IMR-90 (cell line): ENCODE measurements at regions not wholly inside any gene's neighbourhood (a gene's known extent, or its start where the extent isn't known, plus 50 kb on each side); places are given as distances from the start of the nearest gene placed in this dataset.
"Not testable (repeated sequence)": the region's sequence is repeated elsewhere in the genome, so short reads cannot be mapped to it uniquely, and the experiment has no call there.

Experiments used
- ATAC-seq: fragments of 200-7000 bp; cut with Tn5 transposase; 2 replicates; pipeline ENCODE4 v1.9.1; 2020; ENCODE audit warnings: low read depth, mild to moderate bottlenecking, moderate library complexity
- BruUV-seq: library from RNA; stranded (reverse); fragments of 400-500 nt; replicated peaks from 2 replicates; lab custom pipeline; 2021; lab: Mats Ljungman, UMichigan
- CTCF ChIA-PET: fragments of 300-600 bp; formaldehyde crosslinking; extraction: SDS; loops from one replicate; lab custom pipeline; 2021; ENCODE audit warnings: antibody characterized with exemption; lab: Yijun Ruan, JAX
- POLR2A ChIA-PET: fragments of 300-600 bp; sonication (Branson Sonifier 250); formaldehyde crosslinking; loops from one replicate; lab custom pipeline; 2022; ENCODE audit warnings: antibody characterized with exemption; ENCODE audit not compliant: unreplicated experiment; lab: Charles Lee
- DNase-seq: peaks from one replicate; pipeline ENCODE4 v3.0.0; 2013
- H2AFZ ChIP-seq: replicated peaks from 2 replicates; pipeline ENCODE3; 2013; ENCODE audit warnings: low read length, mild to moderate bottlenecking; ENCODE audit not compliant: poor library complexity
- H2AK5ac ChIP-seq: 2 replicates; pipeline ENCODE4 v1.6.1; 2013; ENCODE audit warnings: low read depth, low read length, inconsistent platforms
- H2AK9ac ChIP-seq: replicated peaks from 2 replicates; pipeline ENCODE3; 2013; ENCODE audit warnings: mild to moderate bottlenecking, low read depth, low read length, moderate library complexity; ENCODE audit not compliant: poor library complexity
- H2BK120ac ChIP-seq: 2 replicates; pipeline ENCODE4 v1.6.1; 2013; ENCODE audit warnings: low read depth, low read length, inconsistent platforms
- H2BK15ac ChIP-seq: 3 replicates; pipeline ENCODE4 v1.6.1; 2013; ENCODE audit warnings: low read depth, low read length, inconsistent platforms
- H2BK20ac ChIP-seq: 2 replicates; pipeline ENCODE4 v1.6.1; 2013; ENCODE audit warnings: low read depth, mild to moderate bottlenecking, inconsistent platforms, low read length, moderate library complexity
- H2BK5ac ChIP-seq: 2 replicates; pipeline ENCODE4 v1.6.1; 2013; ENCODE audit warnings: mild to moderate bottlenecking, low read depth, low read length, inconsistent platforms; ENCODE audit not compliant: poor library complexity, severe bottlenecking
- H3K14ac ChIP-seq: replicated peaks from 2 replicates; pipeline ENCODE4 v1.6.1; 2013; ENCODE audit warnings: low read depth, low read length, inconsistent platforms
- H3K18ac ChIP-seq: 2 replicates; pipeline ENCODE4 v1.6.1; 2013; ENCODE audit warnings: low read depth, low read length, control low read depth
- H3K23ac ChIP-seq: 2 replicates; pipeline ENCODE4 v1.6.1; 2013; ENCODE audit warnings: low read depth, low read length, inconsistent platforms
- H3K27ac ChIP-seq: 2 replicates; pipeline ENCODE4 v1.5.1; 2013; ENCODE audit warnings: mild to moderate bottlenecking, control low read depth, low read length; ENCODE audit not compliant: insufficient read depth
- H3K27me3 ChIP-seq: 2 replicates; pipeline ENCODE4 v1.6.1; 2013; ENCODE audit warnings: low read length; ENCODE audit not compliant: control insufficient read depth, insufficient read depth
- H3K36me3 ChIP-seq: 2 replicates; pipeline ENCODE4 v1.6.1; 2013; ENCODE audit warnings: low read length, mixed read lengths; ENCODE audit not compliant: control insufficient read depth, insufficient read depth
- H3K4ac ChIP-seq: 2 replicates; pipeline ENCODE4 v1.6.1; 2013; ENCODE audit warnings: low read depth, low read length, inconsistent platforms
- H3K4me1 ChIP-seq: 2 replicates; pipeline ENCODE4 v1.6.1; 2013; ENCODE audit warnings: low read length, mixed read lengths; ENCODE audit not compliant: control insufficient read depth, insufficient read depth
- H3K4me2 ChIP-seq: 2 replicates; pipeline ENCODE4 v1.6.1; 2013; ENCODE audit warnings: low read depth, mild to moderate bottlenecking, control low read depth, low read length, moderate library complexity
- H3K4me3 ChIP-seq: 2 replicates; pipeline ENCODE4 v1.5.1; 2013; ENCODE audit warnings: low read depth, mild to moderate bottlenecking, control low read depth, low read length, moderate library complexity; ENCODE audit not compliant: insufficient read depth
- H3K56ac ChIP-seq: 2 replicates; pipeline ENCODE4 v1.6.1; 2013; ENCODE audit warnings: low read length, inconsistent platforms; ENCODE audit not compliant: insufficient read depth; ENCODE audit errors: extremely low read depth
- H3K79me1 ChIP-seq, 2 experiments: 2 replicates each; pipeline ENCODE4 v1.6.1; 2013; ENCODE audit warnings: low read length in 2 of 2, inconsistent platforms in 1 of 2, low read depth in 1 of 2
- H3K9ac ChIP-seq: 2 replicates; pipeline ENCODE4 v1.6.1; 2013; ENCODE audit warnings: low read depth, low read length, control low read depth
- H3K9me1 ChIP-seq: 2 replicates; pipeline ENCODE4 v1.6.1; 2013; ENCODE audit warnings: low read length, inconsistent platforms; ENCODE audit not compliant: insufficient read depth
- H3K9me3 ChIP-seq: 2 replicates; pipeline ENCODE4 v1.6.1; 2013; ENCODE audit warnings: low read length; ENCODE audit not compliant: control insufficient read depth, insufficient read depth
- H4K20me1 ChIP-seq: 2 replicates; pipeline ENCODE4 v1.6.1; 2013; ENCODE audit warnings: low read length, inconsistent platforms; ENCODE audit not compliant: insufficient read depth
- H4K5ac ChIP-seq: 2 replicates; pipeline ENCODE4 v1.6.1; 2013; ENCODE audit warnings: mild to moderate bottlenecking, low read depth, low read length, control low read depth
- H4K8ac ChIP-seq, 2 experiments: 2 replicates each; pipeline ENCODE4 v1.6.1; 2013; ENCODE audit warnings: low read depth in 2 of 2, low read length in 2 of 2, control low read depth in 1 of 2, inconsistent platforms in 1 of 2
- H4K91ac ChIP-seq: 2 replicates; pipeline ENCODE4 v1.6.1; 2013; ENCODE audit warnings: low read depth, low read length, inconsistent platforms; ENCODE audit not compliant: insufficient read depth
- CEBPB ChIP-seq: IDR thresholded peaks from 2 replicates; pipeline ENCODE4 v1.6.1; 2012; ENCODE audit warnings: low read depth, low read length, improper control_type of control experiment
- MXI1 ChIP-seq: IDR thresholded peaks from 2 replicates; pipeline ENCODE4 v1.6.1; 2012; ENCODE audit warnings: low read depth, mild to moderate bottlenecking, low read length, moderate library complexity, borderline replicate concordance
- RCOR1 ChIP-seq: IDR thresholded peaks from 2 replicates; pipeline ENCODE4 v1.6.1; 2012; ENCODE audit warnings: mild to moderate bottlenecking, low read length, improper control_type of control experiment; ENCODE audit not compliant: insufficient replicate concordance
- WGBS, 2 experiments: methylation state at CpG; one replicate each; pipeline versions ENCODE4 v1.1.5 to v1.1.7; 2013; ENCODE audit warnings: missing lambda C conversion rate in 2 of 2; ENCODE audit not compliant: insufficient read length in 1 of 2; ENCODE audit errors: extremely low coverage in 2 of 2; 5-methylcytosine and 5-hydroxymethylcytosine counted together
- dilution Hi-C: fragments of 300-500 bp; cut with HindIII; formaldehyde crosslinking; loops from one replicate; pipeline ENCODE4 v1.14.3; 2018; ENCODE audit warnings: low sequenced_read_pairs; ENCODE audit not compliant: unreplicated experiment
- in situ Hi-C: fragments of 300-500 bp; cut with MboI; formaldehyde crosslinking; loops from 3 replicates; pipeline ENCODE4 v1.14.3; 2019; ENCODE audit warnings: low sequenced_read_pairs, inconsistent platforms, mixed read lengths
- intact Hi-C: fragments of 100-400 bp; cut with micrococcal nuclease; formaldehyde crosslinking; loops from 2 replicates; pipeline ENCODE4 v1.10.0; 2022

DNA sequence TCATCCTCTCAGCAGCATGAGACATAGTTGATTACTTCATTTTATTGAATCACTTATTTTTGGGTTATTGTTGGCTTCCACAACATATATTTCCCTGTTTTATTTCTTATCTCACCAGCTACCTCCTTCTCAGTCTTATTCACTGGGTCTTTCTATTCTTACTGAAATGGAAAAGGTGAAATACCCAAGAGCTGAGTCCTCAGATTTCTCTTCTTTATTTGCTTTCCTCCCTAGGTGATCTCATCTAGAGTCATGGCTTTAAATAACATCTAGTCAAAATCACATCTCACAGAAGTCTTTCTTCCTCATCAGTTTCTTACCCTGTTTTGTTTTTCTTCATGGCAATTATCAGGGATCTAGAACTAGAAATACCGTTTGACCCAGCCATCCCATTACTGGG lies 105.0 kb upstream of the RBBP8 start:
- H4K5ac ChIP-seq = no peak overlapping the region
- no peak overlapping the region for H3K9ac ChIP-seq
- ATAC-seq = peak; percentile 28; the same call in 1 of the 2 replicates
- no peak overlapping the region for H2AFZ ChIP-seq
- no peak overlapping the region for H4K91ac ChIP-seq
- intact Hi-C loops = no loop called here
- H3K4me2 ChIP-seq = no peak overlapping the region; the same call in 1 of the 2 replicates
- H4K20me1 ChIP-seq = no peaks in the 10 kb centered on the region
- in situ Hi-C loops = no loop called here
- TF ChIP-seq CEBPB (peak; percentile 34; the same call in 1 of the 2 replicates), MXI1 (no peak), RCOR1 (no peak)
- ChIA-PET POLR2A (no interaction called here), CTCF (no interaction called here)
- no peak overlapping the region for H4K8ac ChIP-seq
- no peak overlapping the region for H3K4me3 ChIP-seq
- no peak overlapping the region for H3K56ac ChIP-seq
- H3K4ac ChIP-seq = no peak overlapping the region; the same call in 1 of the 2 replicates
- no peak overlapping the region for H3K14ac ChIP-seq
- no peak overlapping the region; the same call in 1 of the 2 replicates for H3K23ac ChIP-seq
- no peak overlapping the region for H2AK9ac ChIP-seq
- H2BK20ac ChIP-seq = 0 out of 2 replicates have a peak overlapping the region, but pooled peaks have one; percentile 27
- H2BK15ac ChIP-seq = no peak overlapping the region
- no peak overlapping the region for H3K18ac ChIP-seq
- H3K9me3 ChIP-seq = peaks cover 4% of the 10 kb centered on the region; the same call in 1 of the 2 replicates
- no peak overlapping the region for H2AK5ac ChIP-seq
- dilution Hi-C loops = no loop called here
- no peak overlapping the region for H3K27ac ChIP-seq
- H3K9me1 ChIP-seq = peaks cover 6% of the 10 kb centered on the region; the same call in 1 of the 2 replicates
- H2BK5ac ChIP-seq = peak overlapping the region; percentile 94
- H2BK120ac ChIP-seq = no peak overlapping the region; the same call in 1 of the 2 replicates
- peak; percentile 89 for DNase-seq
- no peaks in the 10 kb centered on the region for H3K36me3 ChIP-seq
- no TSS peak for BruUV-seq
- H3K79me1 ChIP-seq = no peaks in the 10 kb centered on the region
- no peaks in the 10 kb centered on the region for H3K27me3 ChIP-seq
- no CpG with 5 or more reads among the region's 1 CpG for WGBS, 2 experiments
- H3K4me1 ChIP-seq = peaks cover 6% of the 10 kb centered on the region

DNA sequence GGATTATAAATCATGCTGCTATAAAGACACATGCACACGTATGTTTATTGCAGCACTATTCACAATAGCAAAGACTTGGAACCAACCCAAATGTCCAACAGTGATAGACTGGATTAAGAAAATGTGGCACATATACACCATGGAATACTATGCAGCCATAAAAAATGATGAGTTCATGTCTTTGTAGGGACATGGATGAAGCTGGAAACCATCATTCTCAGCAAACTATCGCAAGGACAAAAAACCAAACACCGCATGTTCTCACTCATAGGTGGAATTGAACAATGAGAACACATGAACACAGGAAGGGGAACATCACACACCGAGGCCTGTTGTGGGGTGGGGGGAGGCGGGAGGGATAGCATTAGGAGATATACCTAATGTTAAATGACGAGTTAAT lies 104.5 kb upstream of the RBBP8 start:
- H2BK120ac ChIP-seq, H3K56ac ChIP-seq, H4K91ac ChIP-seq, H3K9me1 ChIP-seq, H4K8ac ChIP-seq, H3K4me2 ChIP-seq, in situ Hi-C loops, POLR2A ChIA-PET, H3K36me3 ChIP-seq, H2AFZ ChIP-seq, H2BK5ac ChIP-seq, ATAC-seq, H2AK5ac ChIP-seq, H3K9ac ChIP-seq, H4K20me1 ChIP-seq, H3K18ac ChIP-seq, CTCF ChIA-PET, H3K79me1 ChIP-seq, H2BK20ac ChIP-seq, BruUV-seq, H3K4ac ChIP-seq, H2BK15ac ChIP-seq, intact Hi-C loops, dilution Hi-C loops, DNase-seq, H3K4me1 ChIP-seq, H2AK9ac ChIP-seq, H4K5ac ChIP-seq, H3K9me3 ChIP-seq, H3K27me3 ChIP-seq, H3K27ac ChIP-seq, H3K4me3 ChIP-seq, H3K23ac ChIP-seq, H3K14ac ChIP-seq: not testable (repeated sequence)
- WGBS, 2 experiments = no CpG with 5 or more reads among the region's 6 CpGs
